Gastroesophageal sphincter (tissue), 4 donors: ENCODE measurements at regions not wholly inside any gene's neighbourhood (a gene's known extent, or its start where the extent isn't known, plus 50 kb on each side); places are given as distances from the start of the nearest gene placed in this dataset.

ENCODE experiments used
- ATAC-seq: fragments of 150-250 bp; one replicate; pipeline ENCODE4 v1.9.1; 2016; ENCODE audit warnings: mild to moderate bottlenecking, moderate library complexity
- H3K27ac ChIP-seq, 4 donors: fragments of 200-600 bp; sonication (generic) in 3 of 4; 1 replicate in 3 of 4; 2 replicates in 1 of 4; pipeline ENCODE4 v1.5.1; 2016 to 2019
- H3K27me3 ChIP-seq: fragments of 200-600 bp; sonication (generic); one replicate; pipeline ENCODE4 v1.5.1; 2019
- H3K36me3 ChIP-seq, 2 donors: fragments of 200-600 bp; sonication (generic); one replicate each; pipeline ENCODE4 v1.5.1; 2019; ENCODE audit warnings: control low read depth in 1 of 2
- H3K4me1 ChIP-seq, 3 donors: fragments of 200-600 bp; sonication (generic); 1 replicate in 2 of 3; 2 replicates in 1 of 3; pipeline ENCODE4 v1.5.1; 2016 to 2019; ENCODE audit warnings: control low read depth in 2 of 3
- H3K4me3 ChIP-seq, 2 donors: fragments of 200-600 bp; sonication (generic); one replicate each; pipeline ENCODE4 v1.5.1; 2019; ENCODE audit warnings: mild to moderate bottlenecking in 1 of 2, moderate library complexity in 1 of 2
- H3K9me3 ChIP-seq, 3 donors: fragments of 200-600 bp; sonication (generic); one replicate each; pipeline ENCODE4 v1.5.1; 2017 to 2019; ENCODE audit warnings: control low read depth in 2 of 3
- CTCF ChIP-seq, 4 experiments: fragments of 200-600 bp in 2 of 4; fragments of 450-650 bp in 2 of 4; sonication (generic) in 1 of 4; IDR thresholded peaks; one replicate each; pipeline ENCODE4 v1.5.1; 2017 to 2019; ENCODE audit warnings: antibody characterized with exemption in 4 of 4, mild to moderate bottlenecking in 2 of 4, moderate library complexity in 2 of 4
- EP300 ChIP-seq: sonication (generic); formaldehyde crosslinking; IDR thresholded peaks from one replicate; pipeline ENCODE4 v1.6.1; 2017; ENCODE audit warnings: antibody characterized with exemption, mild to moderate bottlenecking
- POLR2A ChIP-seq, 2 donors: fragments of 450-650 bp; IDR thresholded peaks; one replicate each; pipeline ENCODE4 v1.6.1; 2017; ENCODE audit warnings: antibody characterized with exemption in 2 of 2, mild to moderate bottlenecking in 2 of 2, moderate library complexity in 1 of 2
- POLR2AphosphoS5 ChIP-seq: sonication (generic); formaldehyde crosslinking; IDR thresholded peaks from one replicate; pipeline ENCODE4 v1.6.1; 2017; ENCODE audit warnings: antibody characterized with exemption
- WGBS, 2 donors: methylation state at CpG; one replicate each; pipeline ENCODE4 v1.1.5; 2018; ENCODE audit warnings: low coverage in 1 of 2; 5-methylcytosine and 5-hydroxymethylcytosine counted together

- ATAC-seq, result no peak
- Histone ChIP-seq H3K36me3 (no peaks in the 10 kb centered on the region), H3K4me3 (no peak overlapping the region), H3K27ac (no peak overlapping the region), H3K27me3 (no peaks in the 10 kb centered on the region), H3K4me1 (no peaks in the 10 kb centered on the region), H3K9me3 (no peaks in the 10 kb centered on the region)
- TF ChIP-seq EP300 (no peak), POLR2AphosphoS5 (no peak), CTCF (IDR thresholded peaks at IDR 0.05) (no peak), POLR2A (IDR thresholded peaks at IDR 0.05) (no peak)
- WGBS, 2 donors, result 80 to 88% methylated on average over 1 of the region's 1 CpG
These were observed 364.1 kb upstream of the LYPLAL1 start for GRCh38 chr1:218809625-218810024.

- no peak for ATAC-seq
- TF ChIP-seq POLR2AphosphoS5, result no peak
- TF ChIP-seq CTCF (IDR thresholded peaks at IDR 0.05), result no peak
- TF ChIP-seq POLR2A (IDR thresholded peaks at IDR 0.05), result no peak
- Histone ChIP-seq H3K4me1 (no peaks in the 10 kb centered on the region), H3K4me3 (no peak overlapping the region), H3K27ac (no peak overlapping the region), H3K27me3 (no peaks in the 10 kb centered on the region), H3K36me3 (no peaks in the 10 kb centered on the region), H3K9me3 (no peaks in the 10 kb centered on the region)
- WGBS, 2 donors, result 55 to 64% methylated on average over 3 of the region's 3 CpGs
These were observed 363.4 kb upstream of the LYPLAL1 start for GRCh38 chr1:218810306-218810705.

- no peak for TF ChIP-seq POLR2A (IDR thresholded peaks at IDR 0.05)
- TF ChIP-seq POLR2AphosphoS5, result peak; percentile 12
- 6 to 25% methylated on average over 1 of the region's 1 CpG for WGBS, 2 donors
- Histone ChIP-seq H3K4me3 (no peak overlapping the region), H3K9me3 (no peaks in the 10 kb centered on the region), H3K36me3 (no peaks in the 10 kb centered on the region), H3K27ac (no peak overlapping the region), H3K4me1 (no peaks in the 10 kb centered on the region), H3K27me3 (no peaks in the 10 kb centered on the region)
- ATAC-seq, result peak; percentile 28
These were observed 362.2 kb upstream of the LYPLAL1 start for GRCh38 chr1:218811497-218811896.

GRCh38 chr1:218812360-218812759, 361.3 kb upstream of the LYPLAL1 start:
- no peaks in the 10 kb centered on the region for H3K9me3 ChIP-seq
- no peak for TF ChIP-seq EP300
- no peak for TF ChIP-seq POLR2AphosphoS5
- no peak for TF ChIP-seq CTCF (IDR thresholded peaks at IDR 0.05)
- TF ChIP-seq POLR2A (IDR thresholded peaks at IDR 0.05), result no peak
- WGBS, 2 donors, result 95 to 97% methylated on average over 3 to 6 of the region's 6 CpGs
- H3K27ac ChIP-seq, result no peak overlapping the region
- H3K4me3 ChIP-seq, result no peak overlapping the region
- H3K36me3 ChIP-seq, result no peaks in the 10 kb centered on the region
- no peaks in the 10 kb centered on the region for H3K4me1 ChIP-seq
- no peak for ATAC-seq
- H3K27me3 ChIP-seq, result no peaks in the 10 kb centered on the region

GRCh38 chr1:218813237-218813636, 360.4 kb upstream of the LYPLAL1 start:
- Histone ChIP-seq H3K4me3 (no peak overlapping the region), H3K9me3 (no peaks in the 10 kb centered on the region), H3K27ac (no peak overlapping the region), H3K36me3 (no peaks in the 10 kb centered on the region), H3K27me3 (no peaks in the 10 kb centered on the region), H3K4me1 (no peaks in the 10 kb centered on the region)
- ATAC-seq, result no peak
- TF ChIP-seq POLR2A (IDR thresholded peaks at IDR 0.05), result no peak
- TF ChIP-seq EP300, result no peak
- no peak for TF ChIP-seq CTCF (IDR thresholded peaks at IDR 0.05)
- TF ChIP-seq POLR2AphosphoS5, result no peak
- WGBS, 2 donors, result 64% methylated on average over 1 of the region's 1 CpG; no CpG with 5 or more reads in 1 of the 2 donors
